Skin epidermis (tissue), 12 donors: ENCODE measurements at regions not wholly inside any gene's neighbourhood (a gene's known extent, or its start where the extent isn't known, plus 50 kb on each side); places are given as distances from the start of the nearest gene placed in this dataset.

ENCODE experiments used
- H3K27ac ChIP-seq, 21 experiments: fragments of 200-600 bp; sonication (generic) in 11 of 21; one replicate each; pipeline ENCODE4 v1.5.0; 2020; ENCODE audit warnings: mild to moderate bottlenecking in 3 of 21, inconsistent platforms in 2 of 21, moderate library complexity in 2 of 21
- H3K4me3 ChIP-seq, 7 experiments: fragments of 200-600 bp; sonication (generic) in 2 of 7; one replicate each; pipeline ENCODE4 v1.5.0; 2020; ENCODE audit warnings: inconsistent platforms in 2 of 7, mild to moderate bottlenecking in 2 of 7, moderate library complexity in 1 of 7

GRCh38 chrX:16480049-16480448, 169.9 kb upstream of the S100G start:
- no peak overlapping the region for H3K4me3 ChIP-seq
- no peak overlapping the region for H3K27ac ChIP-seq

DNA sequence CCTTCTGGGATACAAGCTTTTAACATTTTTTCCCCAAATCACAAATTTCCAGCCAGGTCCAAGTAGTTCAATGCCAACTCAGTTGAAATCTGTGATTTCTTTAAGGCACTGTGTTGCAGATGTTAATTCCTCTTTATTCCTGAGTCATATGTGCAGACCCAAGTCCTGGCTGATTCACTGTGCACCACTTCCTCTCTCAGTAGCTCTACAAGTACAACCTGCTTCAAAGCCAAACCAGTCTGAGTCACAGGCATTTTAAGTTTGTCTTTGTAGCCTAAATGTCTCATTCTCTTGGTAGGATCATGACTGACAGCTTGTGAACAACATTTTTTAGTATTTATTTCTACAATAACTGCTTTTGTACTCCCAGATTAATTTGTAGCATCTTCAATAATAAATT, 165.6 kb upstream of the S100G start:
- H3K27ac ChIP-seq, result peak overlapping the region in 6 of 21 experiments; percentile 7 to 54 (median 36)

DNA sequence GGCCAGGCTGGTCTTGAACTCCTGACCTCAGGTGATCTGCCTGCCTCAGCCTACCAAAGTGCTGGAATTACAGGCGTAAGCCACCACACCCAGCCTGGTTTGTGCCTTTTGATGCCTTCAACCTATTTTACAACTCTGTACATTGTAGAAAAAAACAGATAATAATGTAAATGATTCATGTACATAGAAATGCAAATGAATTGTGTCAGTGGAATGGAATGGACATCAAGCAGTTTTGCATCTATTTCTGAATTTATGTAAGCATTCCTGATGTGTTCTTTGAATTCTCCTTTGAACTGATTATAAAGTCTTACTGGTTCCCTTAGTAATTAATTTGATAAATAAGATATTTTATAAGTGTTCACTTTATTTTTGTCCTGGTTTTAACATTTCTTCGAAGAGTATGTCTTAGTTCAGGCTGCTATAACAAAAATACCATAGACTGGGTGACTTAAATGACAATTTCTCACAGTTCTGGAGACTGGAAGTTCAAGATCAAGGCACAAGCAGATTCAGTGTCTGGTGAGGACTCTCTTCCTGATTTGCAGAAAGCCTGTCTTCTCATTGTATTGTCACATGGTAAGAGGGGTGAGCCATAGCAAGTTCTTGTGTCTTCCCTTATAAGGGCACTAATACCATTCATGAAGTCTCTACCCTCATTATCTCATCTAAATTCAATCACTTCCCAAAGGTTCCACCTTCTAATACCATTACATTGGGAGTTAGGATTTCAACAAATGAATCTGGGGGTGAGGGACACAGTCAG, 162.2 kb upstream of the S100G start:
- Histone ChIP-seq H3K4me3 (no peak overlapping the region), H3K27ac (no peak overlapping the region)

More for the DNA sequence above, 165.6 kb upstream of the S100G start:
- H3K4me3 ChIP-seq, result no peak overlapping the region

- Histone ChIP-seq H3K4me3 (no peak overlapping the region), H3K27ac (no peak overlapping the region)
These were observed 161.0 kb upstream of the S100G start for GRCh38 chrX:16488959-16489358.

- no peak overlapping the region for H3K4me3 ChIP-seq
- H3K27ac ChIP-seq, result no peak overlapping the region
These were observed 158.5 kb upstream of the S100G start for GRCh38 chrX:16491461-16491860.

- H3K27ac ChIP-seq, result no peak overlapping the region
- H3K4me3 ChIP-seq, result no peak overlapping the region
These were observed 153.8 kb upstream of the S100G start for GRCh38 chrX:16496175-16496574.

DNA sequence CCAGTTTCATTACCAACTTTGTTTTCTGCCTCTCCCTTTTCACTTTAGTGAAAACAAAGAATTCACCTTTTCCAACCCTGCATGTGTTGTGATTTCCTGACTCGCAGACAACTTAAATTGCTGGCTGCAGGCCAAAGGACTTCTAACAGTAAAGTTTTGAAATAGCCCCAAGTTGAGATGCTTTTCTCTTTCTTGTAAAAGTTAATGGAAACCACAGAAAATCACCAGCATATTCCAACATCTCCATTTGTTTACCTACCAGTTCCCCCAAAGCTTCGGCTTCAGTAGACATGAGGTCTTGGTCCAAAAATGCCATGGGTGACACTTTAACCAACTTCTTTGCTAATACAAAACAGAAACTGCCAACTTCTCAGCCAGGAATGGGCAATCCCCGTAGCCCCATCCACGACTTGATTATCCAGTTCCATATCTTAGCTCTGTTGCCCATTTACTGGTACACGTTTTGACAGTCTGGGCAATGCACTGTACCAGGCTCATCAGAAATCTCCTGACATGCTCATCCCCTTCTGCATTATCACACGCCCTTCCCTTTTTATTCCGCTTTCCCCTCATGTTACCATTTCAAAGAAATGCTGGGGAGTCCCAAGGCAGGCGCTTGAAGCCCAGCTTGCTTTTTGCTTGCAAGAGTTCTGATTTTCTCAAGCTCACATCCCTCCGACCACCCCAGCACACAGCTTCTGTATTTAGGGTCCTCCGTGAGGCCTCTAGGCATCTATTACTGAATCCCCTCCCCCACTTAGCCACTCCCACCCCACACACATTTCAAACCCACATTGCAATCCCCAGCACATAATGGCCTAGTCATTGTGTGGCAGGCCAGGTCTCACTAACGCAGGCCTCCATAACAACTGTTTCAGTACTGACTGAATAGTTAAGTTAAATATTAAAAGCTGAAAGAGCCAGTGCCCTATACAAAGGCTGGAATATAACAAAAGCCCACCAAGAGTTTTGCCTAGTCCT, 137.9 kb upstream of the S100G start:
- Histone ChIP-seq H3K4me3 (no peak overlapping the region), H3K27ac (no peak overlapping the region)

DNA sequence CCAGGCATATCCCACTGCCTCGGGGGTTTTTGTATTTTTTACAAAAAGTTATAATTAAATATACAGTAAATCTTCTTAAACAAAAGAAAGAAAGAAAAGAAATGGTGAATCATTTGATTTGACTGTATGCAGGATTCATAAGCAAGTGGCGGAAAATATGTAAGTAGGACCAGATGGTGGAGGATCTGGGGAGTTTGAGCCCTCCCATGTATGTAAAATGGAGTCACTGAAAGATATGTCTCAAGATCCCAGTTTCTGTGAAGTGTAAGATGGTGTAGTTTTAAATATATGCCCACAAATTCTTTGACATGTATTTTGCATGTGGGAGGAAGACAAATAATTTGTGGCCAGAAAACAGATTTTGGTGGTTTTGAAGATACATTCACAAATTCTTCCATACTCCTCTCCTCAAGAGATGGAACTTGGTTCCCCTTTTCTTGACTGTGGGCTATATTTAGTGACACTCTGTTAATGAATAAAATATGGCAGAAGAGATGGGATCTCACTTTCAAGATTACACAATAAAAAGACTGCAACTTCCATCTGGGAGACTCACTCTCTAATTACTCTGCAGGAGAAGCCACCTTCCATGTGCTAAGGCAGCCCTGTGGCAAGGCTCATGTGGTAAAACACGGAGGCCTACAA, 133.6 kb upstream of the S100G start:
- H3K27ac ChIP-seq, result no peak overlapping the region
- no peak overlapping the region for H3K4me3 ChIP-seq

GRCh38 chrX:16517039-16517605, 132.8 kb upstream of the S100G start:
- no peak overlapping the region for H3K27ac ChIP-seq

DNA sequence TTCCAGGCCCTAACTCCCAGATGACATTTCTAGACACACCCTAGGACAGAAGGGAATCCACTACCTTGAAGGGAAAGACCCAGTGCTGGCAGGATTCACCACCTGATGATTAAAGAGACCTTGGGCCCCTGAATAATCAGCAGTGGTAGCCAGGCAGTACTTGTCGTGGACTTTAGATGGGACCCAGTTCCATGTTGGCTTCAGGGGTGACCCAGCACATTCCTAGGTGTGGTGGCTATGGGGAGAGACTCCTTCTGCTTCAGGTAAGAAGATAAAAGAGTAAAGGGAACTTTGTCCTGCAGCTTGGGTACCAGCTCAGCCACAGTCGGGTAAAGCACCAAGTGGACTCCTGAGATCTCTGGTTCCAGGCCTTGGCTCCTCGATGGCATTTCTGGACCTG, 131.8 kb upstream of the S100G start:
- H3K27ac ChIP-seq, result no peak overlapping the region
- no peak overlapping the region for H3K4me3 ChIP-seq

More at GRCh38 chrX:16517039-16517605, 132.8 kb upstream of the S100G start:
- no peak overlapping the region for H3K4me3 ChIP-seq

DNA sequence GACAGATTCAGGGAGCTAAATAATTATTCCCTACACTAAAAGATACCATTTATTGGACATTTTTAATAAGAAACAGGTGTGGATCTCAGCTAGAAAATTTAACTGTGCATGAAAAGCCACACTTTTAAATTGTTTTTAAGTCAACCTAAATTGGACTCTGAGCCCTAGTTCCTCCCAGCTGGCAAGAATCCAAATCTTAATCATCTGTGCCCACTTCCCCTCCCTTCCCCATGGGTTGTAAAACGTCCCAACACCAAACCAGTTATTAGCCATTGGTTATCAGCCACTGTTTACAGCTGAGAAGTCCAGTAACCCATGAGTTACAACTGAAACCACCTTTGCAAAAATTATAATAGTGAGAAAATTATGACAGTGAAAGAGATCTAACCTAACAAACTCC, 125.6 kb upstream of the S100G start:
- Histone ChIP-seq H3K4me3 (no peak overlapping the region), H3K27ac (no peak overlapping the region)

DNA sequence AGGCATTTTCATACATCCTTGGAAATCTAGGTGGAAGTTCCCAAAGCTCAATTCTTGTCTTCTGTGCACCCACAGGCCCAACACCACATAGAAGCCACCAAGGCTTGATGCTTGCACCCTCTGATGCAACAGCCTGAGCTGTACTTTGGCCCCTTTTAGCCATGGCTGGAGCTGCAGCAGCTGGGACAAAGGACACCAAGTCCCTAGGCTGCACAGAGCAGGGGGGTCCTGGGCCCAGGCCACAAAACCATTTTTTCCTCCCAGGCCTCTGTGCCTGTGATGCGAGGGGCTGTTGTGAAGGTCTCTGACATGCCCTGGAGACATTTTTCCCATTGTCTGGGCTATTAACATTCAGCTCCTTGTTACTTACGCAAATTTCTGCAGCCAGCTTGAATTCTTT, 124.0 kb upstream of the S100G start:
- Histone ChIP-seq H3K4me3 (no peak overlapping the region), H3K27ac (no peak overlapping the region)

DNA sequence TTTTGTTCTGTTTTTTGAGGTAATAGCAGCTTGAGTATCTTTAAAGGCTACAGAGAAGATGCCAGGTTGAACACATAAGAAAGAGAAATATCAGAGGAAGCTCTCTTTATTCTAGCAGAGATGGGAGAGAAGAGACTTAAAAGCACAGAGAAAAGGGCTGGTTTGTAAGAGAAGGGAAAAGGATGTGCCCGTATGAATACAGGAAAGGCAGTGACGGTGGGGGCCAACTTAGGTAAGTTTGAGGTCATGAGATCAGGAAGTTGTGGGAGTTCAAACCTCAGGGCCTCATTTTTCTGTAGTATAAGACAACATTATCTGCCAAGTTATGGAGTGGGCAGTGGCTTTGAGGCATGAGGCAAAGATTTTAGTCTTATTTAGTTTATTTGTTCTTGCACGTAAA, 121.3 kb upstream of the S100G start:
- no peak overlapping the region for H3K27ac ChIP-seq
- H3K4me3 ChIP-seq, result no peak overlapping the region
